ENCODE measurements at regions not wholly inside any gene's neighbourhood (a gene's known extent, or its start where the extent isn't known, plus 50 kb on each side); places are given as distances from the start of the nearest gene placed in this dataset.

DNA sequence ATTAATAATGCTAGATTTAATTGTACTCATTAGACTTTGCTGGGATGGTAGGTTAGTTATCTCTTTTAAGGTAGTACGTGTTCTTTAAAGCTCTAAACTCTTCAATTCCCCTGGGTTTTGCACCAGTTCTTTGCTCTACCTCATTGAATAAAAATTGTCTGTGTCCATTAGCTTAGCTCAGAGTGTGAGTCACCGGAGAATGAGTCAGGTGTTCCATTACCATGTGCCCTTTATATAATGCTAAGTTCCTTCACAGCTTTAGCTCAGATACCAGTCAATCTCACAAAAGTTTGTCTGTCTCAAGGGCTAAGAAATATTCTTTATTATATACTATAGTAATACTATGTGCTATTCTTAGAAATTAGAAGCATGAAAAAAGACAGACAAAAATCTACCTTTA lies 339.4 kb downstream of the PRELID2 start:
- TF ChIP-seq, protein P1, sequence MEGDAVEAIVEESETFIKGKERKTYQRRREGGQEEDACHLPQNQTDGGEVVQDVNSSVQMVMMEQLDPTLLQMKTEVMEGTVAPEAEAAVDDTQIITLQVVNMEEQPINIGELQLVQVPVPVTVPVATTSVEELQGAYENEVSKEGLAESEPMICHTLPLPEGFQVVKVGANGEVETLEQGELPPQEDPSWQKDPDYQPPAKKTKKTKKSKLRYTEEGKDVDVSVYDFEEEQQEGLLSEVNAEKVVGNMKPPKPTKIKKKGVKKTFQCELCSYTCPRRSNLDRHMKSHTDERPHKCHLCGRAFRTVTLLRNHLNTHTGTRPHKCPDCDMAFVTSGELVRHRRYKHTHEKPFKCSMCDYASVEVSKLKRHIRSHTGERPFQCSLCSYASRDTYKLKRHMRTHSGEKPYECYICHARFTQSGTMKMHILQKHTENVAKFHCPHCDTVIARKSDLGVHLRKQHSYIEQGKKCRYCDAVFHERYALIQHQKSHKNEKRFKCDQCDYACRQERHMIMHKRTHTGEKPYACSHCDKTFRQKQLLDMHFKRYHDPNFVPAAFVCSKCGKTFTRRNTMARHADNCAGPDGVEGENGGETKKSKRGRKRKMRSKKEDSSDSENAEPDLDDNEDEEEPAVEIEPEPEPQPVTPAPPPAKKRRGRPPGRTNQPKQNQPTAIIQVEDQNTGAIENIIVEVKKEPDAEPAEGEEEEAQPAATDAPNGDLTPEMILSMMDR (IDR thresholded peaks at IDR 0.05), result no peak
- TF ChIP-seq POLR2A (IDR thresholded peaks at IDR 0.05), result no peak

All from heart left ventricle (tissue), 13 donors.